Neural cell (in vitro differentiated cells): ENCODE measurements at regions not wholly inside any gene's neighbourhood (a gene's known extent, or its start where the extent isn't known, plus 50 kb on each side); places are given as distances from the start of the nearest gene placed in this dataset.

Experiments
- EP300 ChIP-seq: fragments of 450-650 bp; conservative IDR thresholded peaks from 2 replicates; pipeline ENCODE4 v1.6.1; 2014; ENCODE audit warnings: antibody characterized with exemption, mild to moderate bottlenecking, moderate library complexity; ENCODE audit not compliant: poor library complexity, severe bottlenecking
- EZH2 ChIP-seq: fragments of 200-600, 300-800 bp; shearing (Covaris generic), sonication (generic); IDR thresholded peaks from 2 replicates; pipeline ENCODE4 v1.6.1; 2014; ENCODE audit warnings: antibody characterized with exemption, low read length, borderline replicate concordance, mild to moderate bottlenecking; ENCODE audit not compliant: insufficient read depth, poor library complexity, severe bottlenecking
- MXI1 ChIP-seq: fragments of 450-650 bp; conservative IDR thresholded peaks from 2 replicates; pipeline ENCODE4 v1.6.1; 2014; ENCODE audit warnings: antibody characterized with exemption, mild to moderate bottlenecking; ENCODE audit not compliant: poor library complexity, severe bottlenecking
- RAD21 ChIP-seq: fragments of 450-650 bp; conservative IDR thresholded peaks from 2 replicates; pipeline ENCODE4 v1.6.1; 2014; ENCODE audit warnings: antibody characterized with exemption, mild to moderate bottlenecking, moderate library complexity
- TAF1 ChIP-seq: IDR thresholded peaks from 2 replicates; pipeline ENCODE4 v1.6.1; 2012; ENCODE audit warnings: low read depth
- TF ChIP-seq, protein P1 (sequence below): fragments of 450-650 bp; IDR thresholded peaks from 2 replicates; pipeline ENCODE4 v1.5.1; 2014; ENCODE audit warnings: antibody characterized with exemption, mild to moderate bottlenecking, moderate library complexity; ENCODE audit not compliant: poor library complexity, severe bottlenecking
- TF ChIP-seq, protein P2 (sequence below): IDR thresholded peaks from 2 replicates; pipeline ENCODE4 v1.6.1; 2012; ENCODE audit warnings: borderline replicate concordance

GRCh38 chr21:15462092-15462491 is 267.7 kb upstream of the USP25 start:
- TF ChIP-seq, protein P1, sequence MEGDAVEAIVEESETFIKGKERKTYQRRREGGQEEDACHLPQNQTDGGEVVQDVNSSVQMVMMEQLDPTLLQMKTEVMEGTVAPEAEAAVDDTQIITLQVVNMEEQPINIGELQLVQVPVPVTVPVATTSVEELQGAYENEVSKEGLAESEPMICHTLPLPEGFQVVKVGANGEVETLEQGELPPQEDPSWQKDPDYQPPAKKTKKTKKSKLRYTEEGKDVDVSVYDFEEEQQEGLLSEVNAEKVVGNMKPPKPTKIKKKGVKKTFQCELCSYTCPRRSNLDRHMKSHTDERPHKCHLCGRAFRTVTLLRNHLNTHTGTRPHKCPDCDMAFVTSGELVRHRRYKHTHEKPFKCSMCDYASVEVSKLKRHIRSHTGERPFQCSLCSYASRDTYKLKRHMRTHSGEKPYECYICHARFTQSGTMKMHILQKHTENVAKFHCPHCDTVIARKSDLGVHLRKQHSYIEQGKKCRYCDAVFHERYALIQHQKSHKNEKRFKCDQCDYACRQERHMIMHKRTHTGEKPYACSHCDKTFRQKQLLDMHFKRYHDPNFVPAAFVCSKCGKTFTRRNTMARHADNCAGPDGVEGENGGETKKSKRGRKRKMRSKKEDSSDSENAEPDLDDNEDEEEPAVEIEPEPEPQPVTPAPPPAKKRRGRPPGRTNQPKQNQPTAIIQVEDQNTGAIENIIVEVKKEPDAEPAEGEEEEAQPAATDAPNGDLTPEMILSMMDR = no peak
- TF ChIP-seq, protein P2, sequence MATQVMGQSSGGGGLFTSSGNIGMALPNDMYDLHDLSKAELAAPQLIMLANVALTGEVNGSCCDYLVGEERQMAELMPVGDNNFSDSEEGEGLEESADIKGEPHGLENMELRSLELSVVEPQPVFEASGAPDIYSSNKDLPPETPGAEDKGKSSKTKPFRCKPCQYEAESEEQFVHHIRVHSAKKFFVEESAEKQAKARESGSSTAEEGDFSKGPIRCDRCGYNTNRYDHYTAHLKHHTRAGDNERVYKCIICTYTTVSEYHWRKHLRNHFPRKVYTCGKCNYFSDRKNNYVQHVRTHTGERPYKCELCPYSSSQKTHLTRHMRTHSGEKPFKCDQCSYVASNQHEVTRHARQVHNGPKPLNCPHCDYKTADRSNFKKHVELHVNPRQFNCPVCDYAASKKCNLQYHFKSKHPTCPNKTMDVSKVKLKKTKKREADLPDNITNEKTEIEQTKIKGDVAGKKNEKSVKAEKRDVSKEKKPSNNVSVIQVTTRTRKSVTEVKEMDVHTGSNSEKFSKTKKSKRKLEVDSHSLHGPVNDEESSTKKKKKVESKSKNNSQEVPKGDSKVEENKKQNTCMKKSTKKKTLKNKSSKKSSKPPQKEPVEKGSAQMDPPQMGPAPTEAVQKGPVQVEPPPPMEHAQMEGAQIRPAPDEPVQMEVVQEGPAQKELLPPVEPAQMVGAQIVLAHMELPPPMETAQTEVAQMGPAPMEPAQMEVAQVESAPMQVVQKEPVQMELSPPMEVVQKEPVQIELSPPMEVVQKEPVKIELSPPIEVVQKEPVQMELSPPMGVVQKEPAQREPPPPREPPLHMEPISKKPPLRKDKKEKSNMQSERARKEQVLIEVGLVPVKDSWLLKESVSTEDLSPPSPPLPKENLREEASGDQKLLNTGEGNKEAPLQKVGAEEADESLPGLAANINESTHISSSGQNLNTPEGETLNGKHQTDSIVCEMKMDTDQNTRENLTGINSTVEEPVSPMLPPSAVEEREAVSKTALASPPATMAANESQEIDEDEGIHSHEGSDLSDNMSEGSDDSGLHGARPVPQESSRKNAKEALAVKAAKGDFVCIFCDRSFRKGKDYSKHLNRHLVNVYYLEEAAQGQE = no peak
- TF ChIP-seq EP300 = no peak
- TF ChIP-seq TAF1 = no peak
- TF ChIP-seq EZH2 = no peak
- TF ChIP-seq MXI1 = no peak
- TF ChIP-seq RAD21 = no peak
